BJ (cell line): ENCODE measurements at regions not wholly inside any gene's neighbourhood (a gene's known extent, or its start where the extent isn't known, plus 50 kb on each side); places are given as distances from the start of the nearest gene placed in this dataset.

Source experiments
- CTCF ChIA-PET: fragments of 350-600 bp; formaldehyde crosslinking; extraction: SDS; loops from one replicate; lab custom pipeline; 2021; ENCODE audit warnings: antibody characterized with exemption, inconsistent platforms; lab: Yijun Ruan, JAX
- POLR2A ChIA-PET: fragments of 300-600 bp; sonication (Branson Sonifier 250); formaldehyde crosslinking; extraction: SDS; loops from one replicate; lab custom pipeline; 2021; ENCODE audit warnings: antibody characterized with exemption; lab: Charles Lee
- DNase-seq: peaks from one replicate; pipeline ENCODE4 v3.0.0-alpha.2; 2011; ENCODE audit warnings: low read depth
- H3K27me3 ChIP-seq: 2 replicates; pipeline ENCODE4 v1.6.0; 2011; ENCODE audit warnings: low read length; ENCODE audit not compliant: control insufficient read depth, insufficient read depth
- H3K36me3 ChIP-seq: 2 replicates; pipeline ENCODE4 v1.5.1; 2011; ENCODE audit warnings: low read length; ENCODE audit not compliant: control insufficient read depth, insufficient read depth
- H3K4me3 ChIP-seq: 2 replicates; pipeline ENCODE4 v1.5.1; 2011; ENCODE audit warnings: low read depth, mild to moderate bottlenecking, control low read depth, low read length
- CTCF ChIP-seq: IDR thresholded peaks from 2 replicates; pipeline ENCODE4 v1.5.1; 2011; ENCODE audit warnings: low read depth, mild to moderate bottlenecking, control low read depth, inconsistent platforms, low read length, moderate library complexity; ENCODE audit not compliant: insufficient read depth

GRCh38 chr4:122203407-122203806, 51.3 kb downstream of the BLTP1 start:
- H3K36me3 ChIP-seq, result 0 out of 2 replicates have a peak, but pooled peaks cover 2% of the 10 kb centered on the region
- ChIA-PET POLR2A (no interaction called here), CTCF (no interaction called here)
- H3K27me3 ChIP-seq, result no peaks in the 10 kb centered on the region
- H3K4me3 ChIP-seq, result no peak overlapping the region
- DNase-seq, result no peak
- no peak for TF ChIP-seq CTCF

- Histone ChIP-seq H3K36me3 (0 out of 2 replicates have a peak, but pooled peaks cover under 1% of the 10 kb centered on the region), H3K27me3 (no peaks in the 10 kb centered on the region), H3K4me3 (no peak overlapping the region)
- ChIA-PET POLR2A (no interaction called here), CTCF (no interaction called here)
- TF ChIP-seq CTCF, result no peak
- DNase-seq, result no peak
Measured at GRCh38 chr4:122205687-122206086, 53.6 kb downstream of the BLTP1 start.

GRCh38 chr4:122212880-122213279, 60.7 kb downstream of the BLTP1 start:
- CTCF ChIA-PET, result no interaction called here
- POLR2A ChIA-PET, result no interaction called here
- Histone ChIP-seq H3K4me3 (no peak overlapping the region), H3K27me3 (no peaks in the 10 kb centered on the region), H3K36me3 (peaks cover 1% of the 10 kb centered on the region; the same call in 1 of the 2 replicates)
- no peak for TF ChIP-seq CTCF
- DNase-seq, result no peak

- Histone ChIP-seq H3K27me3 (no peaks in the 10 kb centered on the region), H3K4me3 (no peak overlapping the region), H3K36me3 (peaks cover 1% of the 10 kb centered on the region; the same call in 1 of the 2 replicates)
- TF ChIP-seq CTCF, result peak; percentile 44
- POLR2A ChIA-PET, result no interaction called here
- no peak for DNase-seq
- CTCF ChIA-PET, result interaction anchor here (0.7 to 1.9 kb wide), 4 partner anchors 11 to 564 kb away, joined by 3 to 6 read pairs (median 3); no protein-coding TSS in a partner anchor
Measured at GRCh38 chr4:122218762-122219161, 66.6 kb downstream of the BLTP1 start.

GRCh38 chr4:122219356-122219755, 67.2 kb downstream of the BLTP1 start:
- DNase-seq, result no peak
- Histone ChIP-seq H3K36me3 (peaks cover 1% of the 10 kb centered on the region; the same call in 1 of the 2 replicates), H3K4me3 (no peak overlapping the region), H3K27me3 (no peaks in the 10 kb centered on the region)
- ChIA-PET CTCF (interaction anchor here (1.0 to 1.9 kb wide), 4 partner anchors 11 to 319 kb away, joined by 3 to 6 read pairs (median 4); no protein-coding TSS in a partner anchor), POLR2A (no interaction called here)
- no peak for TF ChIP-seq CTCF
